HG03571 (cell line): ENCODE measurements at regions not wholly inside any gene's neighbourhood (a gene's known extent, or its start where the extent isn't known, plus 50 kb on each side); places are given as distances from the start of the nearest gene placed in this dataset.
"Not testable (repeated sequence)": the region's sequence is repeated elsewhere in the genome, so short reads cannot be mapped to it uniquely, and the experiment has no call there.

Source experiments
- ATAC-seq: cut with Tn5 transposase; IDR thresholded peaks from one replicate; pipeline ENCODE4 v1.9.1; 2021; ENCODE audit not compliant: unreplicated experiment

DNA sequence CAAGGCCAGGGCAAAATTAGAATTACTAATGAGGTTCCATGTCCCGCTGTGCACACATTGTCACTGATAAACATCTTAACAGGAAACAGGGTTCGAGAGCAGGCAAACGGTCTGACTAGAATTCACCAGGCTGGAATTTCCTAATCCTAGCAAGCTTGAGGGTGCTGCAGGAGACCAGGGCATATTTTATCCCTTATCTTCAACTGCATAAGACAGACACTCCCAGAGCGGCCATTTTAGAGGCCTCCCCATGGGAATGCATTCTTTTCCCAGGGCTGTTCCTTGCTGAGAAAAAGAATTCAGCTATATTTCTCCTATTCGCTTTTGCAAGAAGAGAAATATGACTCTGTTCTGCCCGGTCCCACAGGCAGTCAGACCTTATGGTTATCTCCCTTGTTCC is 282.5 kb upstream of the TACR3 start:
- not testable (repeated sequence) for ATAC-seq

- no peak for ATAC-seq
Measured at GRCh38 chr4:103998756-103999155, 279.0 kb upstream of the TACR3 start.

DNA sequence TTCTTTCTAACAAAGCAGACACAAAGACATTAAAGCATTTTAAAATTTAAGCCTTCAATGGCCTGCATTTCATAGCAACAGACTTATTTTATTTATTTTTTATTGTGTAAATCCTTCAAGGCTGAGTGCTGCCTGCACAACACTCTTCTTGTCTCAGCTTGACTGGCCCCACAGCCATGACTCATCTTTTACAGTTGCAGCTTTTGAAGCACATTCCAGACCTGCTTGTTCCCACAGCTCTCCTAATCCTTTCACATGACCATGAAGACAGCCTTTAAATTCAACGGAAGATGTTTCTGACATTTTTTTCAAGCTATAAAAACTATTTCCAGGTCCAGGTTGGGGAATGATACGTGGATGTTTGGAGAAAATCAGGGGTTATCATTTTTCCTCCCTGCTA is 276.9 kb upstream of the TACR3 start:
- no peak for ATAC-seq

DNA sequence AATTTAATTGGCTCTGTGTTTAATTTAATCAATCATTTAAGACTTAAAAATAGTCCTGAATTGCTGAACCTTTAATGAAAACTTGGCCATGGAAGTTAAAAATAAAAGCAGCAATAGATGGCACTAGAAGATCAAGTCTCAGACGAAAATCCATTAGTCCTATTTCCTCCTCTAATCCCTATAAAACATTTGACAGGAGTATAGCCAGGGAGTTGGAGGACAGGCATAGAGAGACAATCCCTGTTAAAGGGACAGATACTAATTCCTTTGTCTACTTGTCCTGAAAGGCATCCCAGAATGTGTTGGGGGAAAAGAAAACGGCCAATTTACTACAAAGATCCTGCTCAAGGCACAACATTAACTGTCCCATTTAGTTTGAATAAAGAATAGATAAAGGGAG is 276.3 kb upstream of the TACR3 start:
- ATAC-seq: no peak

GRCh38 chr4:103994059-103994458 is 274.3 kb upstream of the TACR3 start:
- no peak for ATAC-seq

- ATAC-seq: no peak
Measured at GRCh38 chr4:103982454-103982853, 262.7 kb upstream of the TACR3 start.

- no peak for ATAC-seq
Measured at GRCh38 chr4:103948244-103949018, 228.6 kb upstream of the TACR3 start.

GRCh38 chr4:103947617-103948016 is 227.8 kb upstream of the TACR3 start:
- no peak for ATAC-seq

DNA sequence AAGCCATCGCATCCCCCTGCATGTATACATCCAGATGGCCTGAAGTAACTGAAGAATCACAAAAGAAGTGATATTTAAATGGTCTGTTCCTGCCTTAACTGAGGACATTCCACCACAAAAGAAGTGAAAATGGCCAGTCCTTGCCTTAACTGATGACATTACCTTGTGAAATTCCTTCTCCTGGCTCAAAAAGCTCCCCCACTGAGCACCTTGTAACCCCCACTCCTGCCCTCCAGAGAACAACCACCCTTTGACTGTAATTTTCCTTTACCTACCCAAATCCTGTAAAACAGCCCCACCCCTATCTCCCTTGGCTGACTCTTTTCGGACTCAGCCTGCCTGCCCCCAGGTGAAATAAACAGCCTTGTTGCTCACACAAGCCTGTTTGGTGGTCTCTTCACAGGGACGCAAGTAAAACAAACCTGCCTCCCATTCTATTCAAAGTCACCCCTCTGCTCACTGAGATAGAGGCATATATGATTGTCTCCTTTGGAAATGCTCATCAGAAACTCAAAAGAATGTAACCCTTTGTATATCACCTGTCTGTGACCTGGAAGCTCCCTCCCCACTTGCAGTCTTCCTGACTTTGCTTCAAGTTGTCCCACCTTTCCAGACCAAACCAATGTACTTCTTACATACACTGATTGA is 227.0 kb upstream of the TACR3 start:
- ATAC-seq: not testable (repeated sequence)

GRCh38 chr4:103938488-103938887 is 218.7 kb upstream of the TACR3 start:
- no peak for ATAC-seq

- no peak for ATAC-seq
Measured at GRCh38 chr4:103936653-103937145, 216.9 kb upstream of the TACR3 start.

GRCh38 chr4:103934178-103934789 is 214.5 kb upstream of the TACR3 start:
- ATAC-seq: peak; percentile 87

- ATAC-seq: no peak
Measured at GRCh38 chr4:103928370-103928769, 208.6 kb upstream of the TACR3 start.

DNA sequence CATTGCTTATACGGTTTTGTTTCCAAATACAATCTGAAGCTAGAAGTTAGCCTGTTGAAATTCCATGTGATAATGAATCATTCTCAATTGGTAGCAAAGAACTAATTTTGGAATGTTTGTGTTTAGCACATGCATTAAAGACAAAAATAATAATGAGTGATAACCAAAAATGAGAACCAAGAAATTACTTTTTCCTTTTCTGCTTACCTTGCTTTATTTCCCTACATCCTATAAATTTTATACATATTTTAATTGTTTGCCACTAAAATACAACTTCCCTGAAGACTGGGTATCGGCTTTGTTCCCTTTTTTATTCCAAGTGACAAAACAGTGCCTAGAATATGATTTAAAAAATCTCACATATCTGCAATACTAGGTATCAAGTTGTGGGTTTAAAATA is 203.8 kb upstream of the TACR3 start:
- no peak for ATAC-seq

DNA sequence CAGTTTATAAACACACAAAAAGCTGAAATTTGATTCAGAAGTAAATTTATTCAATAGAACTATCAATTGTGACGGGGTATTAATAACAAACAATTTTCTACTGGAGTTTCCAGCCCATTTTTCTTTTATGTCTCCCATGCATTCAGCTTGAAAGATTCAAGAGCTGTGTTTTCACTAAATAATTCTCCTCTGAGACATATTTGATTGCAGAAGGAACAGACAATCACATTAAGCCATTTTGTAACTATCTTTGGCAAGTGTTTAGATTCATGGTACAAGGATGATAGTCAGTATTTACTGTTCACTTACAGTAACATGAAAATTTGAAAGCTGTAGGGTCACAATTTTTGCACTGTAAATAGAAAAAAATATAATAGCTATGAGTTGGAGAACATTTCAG is 198.4 kb upstream of the TACR3 start:
- ATAC-seq: no peak

- ATAC-seq: peak; percentile 90
Measured at GRCh38 chr4:103915224-103915869, 195.6 kb upstream of the TACR3 start.

DNA sequence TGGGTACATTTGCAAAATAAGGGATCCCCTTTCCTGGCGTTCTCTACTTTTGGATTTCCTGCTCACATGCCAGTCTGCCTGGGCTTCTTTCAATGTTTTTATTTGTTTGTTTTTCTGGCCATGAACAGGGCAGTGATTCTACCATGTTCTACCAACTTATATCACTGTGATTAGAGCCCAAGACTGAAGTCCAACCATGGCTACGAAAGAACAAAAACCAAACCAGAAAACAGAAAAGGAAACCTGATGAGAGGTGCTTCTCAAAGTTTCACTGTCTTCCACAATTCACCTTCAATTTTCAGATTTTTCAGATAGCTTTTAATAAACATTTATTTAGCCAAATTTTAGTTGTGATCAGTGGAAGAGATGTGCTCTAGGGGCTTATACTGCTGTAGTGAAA is 187.6 kb upstream of the TACR3 start:
- no peak for ATAC-seq

GRCh38 chr4:103904123-103904522 is 184.3 kb upstream of the TACR3 start:
- no peak for ATAC-seq

DNA sequence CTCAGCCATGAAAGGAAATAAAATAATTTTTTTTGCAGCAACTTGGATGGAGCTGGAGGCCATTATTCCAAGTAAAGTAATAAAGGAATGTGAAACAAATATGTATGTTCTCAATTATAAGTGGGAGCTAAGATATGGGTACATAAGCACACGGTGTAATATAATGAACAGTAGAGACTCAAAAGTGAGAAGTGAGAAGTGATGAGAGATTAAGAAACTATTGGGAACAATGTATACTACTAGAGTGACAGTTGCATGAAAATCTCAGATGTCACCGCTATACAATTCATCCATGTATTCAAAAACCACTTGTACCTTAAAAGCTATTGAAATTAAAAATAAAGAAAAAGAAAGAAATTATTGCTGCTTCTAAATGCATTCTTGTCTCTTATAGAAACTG is 182.9 kb upstream of the TACR3 start:
- ATAC-seq: no peak

DNA sequence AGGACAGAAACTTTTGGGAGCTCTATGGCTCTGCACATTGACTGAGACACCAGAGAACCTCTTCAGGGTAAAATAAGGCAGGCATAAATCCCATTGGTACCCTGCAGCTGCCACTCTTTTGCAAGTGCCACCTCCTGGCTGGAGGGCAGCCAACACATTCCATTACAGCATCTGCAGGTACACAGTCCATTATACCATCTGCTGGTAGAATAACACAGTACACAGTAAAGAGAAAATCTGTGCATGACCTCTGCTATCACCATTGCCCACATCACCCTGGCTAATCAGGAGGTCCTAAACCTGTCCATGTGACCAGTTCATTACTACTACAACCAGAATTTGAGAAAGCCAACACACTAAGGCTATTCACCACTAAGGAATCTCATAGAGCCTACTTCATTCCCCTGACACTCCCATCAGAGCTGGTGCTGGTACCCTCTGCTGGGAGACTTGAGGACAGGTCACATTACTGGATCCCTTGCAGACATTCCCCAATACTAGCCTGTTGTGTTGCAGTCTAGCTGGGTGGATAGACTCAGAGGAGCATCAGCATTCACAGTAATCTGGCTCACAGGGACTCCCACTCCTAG is 176.2 kb upstream of the TACR3 start:
- no peak for ATAC-seq

GRCh38 chr4:103892586-103892985 is 172.8 kb upstream of the TACR3 start:
- no peak for ATAC-seq
